MM.1S (cell line): ENCODE measurements at regions not wholly inside any gene's neighbourhood (a gene's known extent, or its start where the extent isn't known, plus 50 kb on each side); places are given as distances from the start of the nearest gene placed in this dataset.

Experiments used
- CTCF ChIP-seq: fragments of 300-600 bp; sonication (generic); IDR thresholded peaks from 2 replicates; pipeline ENCODE4 v1.5.1; 2016; ENCODE audit warnings: antibody characterized with exemption, low read length, mixed read lengths
- EZH2 ChIP-seq: fragments of 300-600 bp; sonication (generic); optimal IDR thresholded peaks from 2 replicates; pipeline ENCODE3; 2017; ENCODE audit warnings: low read depth, mild to moderate bottlenecking, antibody characterized with exemption, low read length, mixed read lengths

- TF ChIP-seq CTCF (no peak), EZH2 (no peak)
Measured at GRCh38 chr13:55788548-55788947, 1352.2 kb upstream of the PRR20A start.
